ENCODE measurements at regions not wholly inside any gene's neighbourhood (a gene's known extent, or its start where the extent isn't known, plus 50 kb on each side); places are given as distances from the start of the nearest gene placed in this dataset.

- 90 to 95% (median 92%) methylated on average over 7 of the region's 7 CpGs for WGBS, 3 donors
- TF ChIP-seq CTCF (IDR thresholded peaks at IDR 0.05) = no peak
- ATAC-seq = no peak
- no peaks in the 10 kb centered on the region for H3K36me3 ChIP-seq (ENCODE audit: insufficient read depth in 1 of 2, low read depth in 1 of 2)
- no peak overlapping the region for H3K27ac ChIP-seq
- no peak overlapping the region for H3K4me3 ChIP-seq
- intact Hi-C loops (cut with DNase I) = no loop called here
- H3K9me3 ChIP-seq = peaks cover 12% of the 10 kb centered on the region
- peaks cover 9% of the 10 kb centered on the region for H3K4me1 ChIP-seq
- no peaks in the 10 kb centered on the region for H3K27me3 ChIP-seq (ENCODE audit: insufficient read depth in 3 of 3, low read length in 2 of 3)
- DNase-seq = no peak
Measured at GRCh38 chr2:217268978-217269377, 409.1 kb upstream of the TNP1 start.

- no peaks in the 10 kb centered on the region for H3K27me3 ChIP-seq (ENCODE audit: insufficient read depth in 3 of 3, low read length in 2 of 3)
- H3K9me3 ChIP-seq = peaks cover 12% of the 10 kb centered on the region
- WGBS, 3 donors = 100% methylated on average over 1 of the region's 1 CpG
- H3K4me3 ChIP-seq = no peak overlapping the region
- H3K4me1 ChIP-seq = peaks cover 4% of the 10 kb centered on the region
- ATAC-seq (no peak), DNase-seq (no peak)
- H3K36me3 ChIP-seq (ENCODE audit: insufficient read depth in 1 of 2, low read depth in 1 of 2) = no peaks in the 10 kb centered on the region
- H3K27ac ChIP-seq = no peak overlapping the region
- intact Hi-C loops (cut with DNase I) = no loop called here
- no peak for TF ChIP-seq CTCF (IDR thresholded peaks at IDR 0.05)
Measured at GRCh38 chr2:217267758-217268157, 407.9 kb upstream of the TNP1 start.

- Histone ChIP-seq H3K9me3 (peaks cover 12% of the 10 kb centered on the region), H3K4me3 (no peak overlapping the region), H3K27me3 (ENCODE audit: insufficient read depth in 3 of 3, low read length in 2 of 3) (no peaks in the 10 kb centered on the region), H3K36me3 (ENCODE audit: insufficient read depth in 1 of 2, low read depth in 1 of 2) (no peaks in the 10 kb centered on the region), H3K27ac (no peak overlapping the region), H3K4me1 (peaks cover 10% of the 10 kb centered on the region)
- DNase-seq (no peak), ATAC-seq (no peak)
- intact Hi-C loops (cut with DNase I) = no loop called here
- WGBS, 3 donors = 56 to 74% (median 60%) methylated on average over 3 of the region's 3 CpGs
- no peak for TF ChIP-seq CTCF (IDR thresholded peaks at IDR 0.05)
Measured at GRCh38 chr2:217263756-217264155, 403.9 kb upstream of the TNP1 start.

- H3K9me3 ChIP-seq = peaks cover 7% of the 10 kb centered on the region
- no peaks in the 10 kb centered on the region for H3K27me3 ChIP-seq (ENCODE audit: insufficient read depth in 3 of 3, low read length in 2 of 3)
- H3K4me3 ChIP-seq = no peak overlapping the region
- intact Hi-C loops (cut with DNase I) = no loop called here
- no peaks in the 10 kb centered on the region for H3K36me3 ChIP-seq (ENCODE audit: insufficient read depth in 1 of 2, low read depth in 1 of 2)
- peaks cover 10% of the 10 kb centered on the region for H3K4me1 ChIP-seq
- TF ChIP-seq CTCF (IDR thresholded peaks at IDR 0.05) = no peak
- 42 to 59% (median 49%) methylated on average over 2 of the region's 2 CpGs for WGBS, 3 donors
- DNase-seq (no peak), ATAC-seq (no peak)
- H3K27ac ChIP-seq = no peak overlapping the region
Measured at GRCh38 chr2:217262911-217263310, 403.0 kb upstream of the TNP1 start.

GRCh38 chr2:217261452-217261851 lies 401.6 kb upstream of the TNP1 start:
- H3K4me3 ChIP-seq = no peak overlapping the region
- H3K27ac ChIP-seq = no peak overlapping the region
- ATAC-seq (no peak), DNase-seq (no peak)
- H3K9me3 ChIP-seq = no peaks in the 10 kb centered on the region
- H3K27me3 ChIP-seq (ENCODE audit: insufficient read depth in 3 of 3, low read length in 2 of 3) = no peaks in the 10 kb centered on the region
- TF ChIP-seq CTCF (IDR thresholded peaks at IDR 0.05) = no peak
- 27 to 49% (median 38%) methylated on average over 4 of the region's 4 CpGs for WGBS, 3 donors
- H3K36me3 ChIP-seq (ENCODE audit: insufficient read depth in 1 of 2, low read depth in 1 of 2) = no peaks in the 10 kb centered on the region
- intact Hi-C loops (cut with DNase I) = no loop called here
- peaks cover 10% of the 10 kb centered on the region for H3K4me1 ChIP-seq

Measured in psoas muscle (tissue), 7 donors.